ENCODE measurements at regions not wholly inside any gene's neighbourhood (a gene's known extent, or its start where the extent isn't known, plus 50 kb on each side); places are given as distances from the start of the nearest gene placed in this dataset.
"Not testable (repeated sequence)": the region's sequence is repeated elsewhere in the genome, so short reads cannot be mapped to it uniquely, and the experiment has no call there.

DNA sequence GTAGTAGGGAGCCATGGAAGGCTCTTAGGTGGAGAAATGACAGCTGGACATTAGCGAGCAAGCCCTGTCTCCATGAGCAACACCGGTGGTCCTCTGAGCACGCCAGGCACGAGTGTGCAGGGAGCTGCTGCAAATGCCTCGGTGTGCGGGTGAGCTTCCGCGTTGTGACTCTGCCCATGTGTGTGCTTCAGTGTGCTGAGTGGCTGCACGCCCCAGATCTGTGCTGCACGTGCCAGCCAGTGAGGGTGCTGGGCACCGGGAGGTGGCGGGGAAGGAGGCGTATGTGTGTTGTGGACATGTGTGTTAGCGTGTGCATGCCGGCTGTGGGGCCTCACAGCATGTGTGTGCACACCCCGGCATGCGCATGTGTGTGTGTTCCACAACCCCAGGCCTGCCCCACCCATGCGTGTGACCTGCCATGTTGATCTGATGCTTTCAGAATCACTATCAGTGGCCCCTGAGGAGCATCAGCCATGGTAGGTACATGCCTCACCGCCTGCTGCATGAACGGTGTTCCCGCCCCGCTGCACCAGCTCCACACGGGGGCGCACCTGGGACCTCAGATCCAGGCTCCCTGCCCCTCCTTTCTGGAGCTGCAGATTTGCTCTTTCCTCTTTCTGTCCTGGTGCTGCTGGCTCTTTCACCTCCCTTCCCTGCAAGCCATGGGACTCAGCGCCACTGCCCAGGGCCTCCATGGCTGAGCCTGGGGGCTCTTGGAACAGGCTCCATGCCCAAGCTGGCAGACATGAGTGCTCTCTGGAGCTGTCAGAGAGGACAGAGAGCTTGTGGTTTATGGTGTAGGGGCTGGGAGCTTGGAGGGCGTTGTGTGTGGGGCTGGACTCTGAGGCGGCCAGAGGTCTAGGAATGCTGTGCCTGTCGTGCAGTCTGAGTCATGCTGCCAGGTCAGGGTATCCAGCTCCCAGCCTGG is 169.4 kb downstream of the TBC1D2B start:
- Histone ChIP-seq H3K4me3 (no peak overlapping the region), H3K27ac (no peak overlapping the region), H3K9me3 (no peaks in the 10 kb centered on the region), H3K36me3 (no peaks in the 10 kb centered on the region), H3K4me1 (no peaks in the 10 kb centered on the region), H3K27me3 (no peaks in the 10 kb centered on the region)
- TF ChIP-seq, protein P1, sequence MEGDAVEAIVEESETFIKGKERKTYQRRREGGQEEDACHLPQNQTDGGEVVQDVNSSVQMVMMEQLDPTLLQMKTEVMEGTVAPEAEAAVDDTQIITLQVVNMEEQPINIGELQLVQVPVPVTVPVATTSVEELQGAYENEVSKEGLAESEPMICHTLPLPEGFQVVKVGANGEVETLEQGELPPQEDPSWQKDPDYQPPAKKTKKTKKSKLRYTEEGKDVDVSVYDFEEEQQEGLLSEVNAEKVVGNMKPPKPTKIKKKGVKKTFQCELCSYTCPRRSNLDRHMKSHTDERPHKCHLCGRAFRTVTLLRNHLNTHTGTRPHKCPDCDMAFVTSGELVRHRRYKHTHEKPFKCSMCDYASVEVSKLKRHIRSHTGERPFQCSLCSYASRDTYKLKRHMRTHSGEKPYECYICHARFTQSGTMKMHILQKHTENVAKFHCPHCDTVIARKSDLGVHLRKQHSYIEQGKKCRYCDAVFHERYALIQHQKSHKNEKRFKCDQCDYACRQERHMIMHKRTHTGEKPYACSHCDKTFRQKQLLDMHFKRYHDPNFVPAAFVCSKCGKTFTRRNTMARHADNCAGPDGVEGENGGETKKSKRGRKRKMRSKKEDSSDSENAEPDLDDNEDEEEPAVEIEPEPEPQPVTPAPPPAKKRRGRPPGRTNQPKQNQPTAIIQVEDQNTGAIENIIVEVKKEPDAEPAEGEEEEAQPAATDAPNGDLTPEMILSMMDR (IDR thresholded peaks at IDR 0.05) = no peak
- TF ChIP-seq POLR2A (IDR thresholded peaks at IDR 0.05) (no peak), EP300 (IDR thresholded peaks at IDR 0.05) (no peak)
- WGBS, 2 donors = 61 to 66% methylated on average over 28 of the region's 28 CpGs
- DNase-seq (ENCODE audit: low spot score in 2 of 2) = no peak

DNA sequence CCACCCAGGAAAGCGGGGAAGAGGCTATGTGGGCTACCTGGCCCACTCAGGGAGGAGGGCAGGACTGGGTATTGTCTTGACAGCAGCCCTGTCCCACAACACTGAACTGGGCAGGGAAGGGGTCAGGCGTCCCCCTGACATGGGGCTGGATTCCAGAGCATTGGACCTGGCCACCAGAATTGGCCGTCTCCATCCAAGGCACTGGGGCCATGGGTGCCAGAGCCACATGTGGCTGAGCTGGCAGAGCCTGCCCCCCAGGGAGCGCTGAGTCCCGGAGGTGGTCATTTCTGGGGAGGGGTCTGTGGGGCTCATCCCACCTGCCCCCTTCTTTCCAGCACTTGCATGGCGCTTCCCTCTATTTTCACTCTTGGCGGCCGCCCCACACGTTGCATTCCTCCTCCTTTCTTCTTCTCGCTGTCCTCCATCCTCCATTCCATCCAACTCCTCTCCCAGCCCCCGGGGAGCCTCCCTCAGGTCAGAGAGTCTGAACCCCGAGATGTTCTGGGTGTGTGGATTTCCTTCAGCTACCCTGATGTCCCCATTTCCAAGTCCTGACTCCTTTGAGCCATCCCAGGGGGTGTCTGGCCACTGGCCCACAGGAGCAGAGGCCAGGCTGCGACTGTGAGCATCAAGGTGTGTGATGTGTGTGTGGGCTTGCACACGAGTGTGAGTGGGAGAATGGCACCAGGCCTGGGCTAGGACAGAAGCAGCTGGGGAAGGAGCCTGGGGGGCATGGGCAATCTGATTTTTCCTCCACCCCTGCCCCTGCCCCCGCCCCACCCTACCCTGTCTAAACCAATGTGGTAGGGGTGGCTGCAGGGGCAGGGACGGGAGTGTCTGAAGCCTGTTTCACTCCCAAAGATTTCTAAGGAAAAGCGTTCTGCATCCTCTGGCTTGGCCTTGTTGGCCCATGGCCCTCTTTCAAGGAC is 171.2 kb downstream of the TBC1D2B start:
- not testable (repeated sequence) for H3K9me3 ChIP-seq; H3K27me3 ChIP-seq; H3K36me3 ChIP-seq; H3K27ac ChIP-seq; H3K4me1 ChIP-seq; DNase-seq (ENCODE audit: low spot score in 2 of 2); H3K4me3 ChIP-seq
- WGBS, 2 donors = 80 to 84% methylated on average over 17 of the region's 17 CpGs

- no peak for DNase-seq (ENCODE audit: low spot score in 2 of 2)
These were observed 172.1 kb downstream of the TBC1D2B start for GRCh38 chr15:77905301-77905920.

DNA sequence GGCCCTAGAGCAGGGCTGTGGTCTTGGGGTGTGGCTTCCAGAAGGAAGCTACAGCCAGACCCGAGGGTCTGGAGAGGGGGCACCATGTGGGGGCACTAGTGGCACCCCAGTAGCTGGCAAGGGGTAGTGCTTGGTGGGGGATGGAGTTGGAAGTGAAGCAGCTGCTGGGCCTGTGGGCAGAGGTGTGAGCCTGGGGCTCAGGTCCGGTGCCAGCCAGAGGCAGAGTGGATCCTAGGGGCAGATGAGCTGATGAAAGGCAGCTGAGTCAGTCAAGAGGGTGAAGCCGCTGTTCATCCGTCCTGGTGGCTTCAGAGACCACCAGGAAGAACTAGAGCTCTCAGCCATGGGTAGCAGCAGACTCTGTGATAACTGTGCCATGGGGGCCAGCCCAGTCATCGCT is 172.6 kb downstream of the TBC1D2B start:
- no peak overlapping the region for H3K27ac ChIP-seq
- WGBS, 2 donors = 76 to 79% methylated on average over 5 of the region's 5 CpGs
- H3K27me3 ChIP-seq = no peaks in the 10 kb centered on the region
- H3K4me3 ChIP-seq = no peak overlapping the region
- no peaks in the 10 kb centered on the region for H3K36me3 ChIP-seq
- DNase-seq (ENCODE audit: low spot score in 2 of 2) = no peak
- TF ChIP-seq, protein P1 (IDR thresholded peaks at IDR 0.05) = no peak
- no peak for TF ChIP-seq EP300 (IDR thresholded peaks at IDR 0.05)
- no peak for TF ChIP-seq POLR2A (IDR thresholded peaks at IDR 0.05)
- no peaks in the 10 kb centered on the region for H3K9me3 ChIP-seq
- no peaks in the 10 kb centered on the region for H3K4me1 ChIP-seq

More at GRCh38 chr15:77905301-77905920, 172.1 kb downstream of the TBC1D2B start:
- TF ChIP-seq, protein P1 (IDR thresholded peaks at IDR 0.05) = no peak
- no peak for TF ChIP-seq POLR2A (IDR thresholded peaks at IDR 0.05)
- no peak for TF ChIP-seq EP300 (IDR thresholded peaks at IDR 0.05)
- Histone ChIP-seq H3K9me3 (no peaks in the 10 kb centered on the region), H3K27ac (no peak overlapping the region), H3K27me3 (no peaks in the 10 kb centered on the region), H3K36me3 (no peaks in the 10 kb centered on the region), H3K4me1 (no peaks in the 10 kb centered on the region), H3K4me3 (no peak overlapping the region)
- WGBS, 2 donors = 81 to 87% methylated on average over 12 to 13 of the region's 13 CpGs

- no peaks in the 10 kb centered on the region for H3K9me3 ChIP-seq
- no peak for DNase-seq (ENCODE audit: low spot score in 2 of 2)
These were observed 173.1 kb downstream of the TBC1D2B start for GRCh38 chr15:77904436-77904821.

DNA sequence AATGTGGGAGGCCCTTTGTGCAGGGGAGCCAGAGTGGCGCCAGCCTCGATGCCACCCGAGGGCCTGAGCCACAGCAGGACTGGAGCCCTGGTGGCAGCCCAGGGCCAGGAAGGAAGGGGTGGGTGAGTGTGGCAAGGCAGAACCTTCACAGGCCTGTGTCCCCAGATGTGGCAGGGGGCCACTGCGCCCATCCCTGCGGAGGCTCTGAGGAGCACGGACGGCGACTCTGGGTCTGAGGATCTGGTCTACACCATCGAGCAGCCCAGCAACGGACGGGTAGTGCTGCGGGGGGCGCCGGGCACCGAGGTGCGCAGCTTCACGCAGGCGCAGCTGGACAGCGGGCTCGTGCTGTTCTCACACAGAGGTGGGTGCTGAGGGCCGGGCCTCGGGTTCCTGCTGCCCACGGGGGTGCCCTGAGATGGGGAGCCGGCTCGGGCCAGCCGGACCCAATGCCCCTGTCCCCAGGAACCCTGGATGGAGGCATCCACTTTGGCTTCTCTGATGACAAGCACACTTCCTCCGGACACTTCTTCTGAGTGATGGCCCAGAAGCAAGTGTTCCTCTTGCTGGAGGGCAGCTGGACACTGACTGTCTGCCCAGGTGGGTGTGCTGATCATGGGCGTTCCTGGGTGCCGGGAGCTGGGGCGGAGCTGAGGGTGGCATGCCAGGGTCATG is 173.6 kb downstream of the TBC1D2B start:
- not testable (repeated sequence) for DNase-seq (ENCODE audit: low spot score in 2 of 2); H3K27me3 ChIP-seq; H3K4me1 ChIP-seq; H3K4me3 ChIP-seq; H3K36me3 ChIP-seq; H3K9me3 ChIP-seq; H3K27ac ChIP-seq
- 92 to 93% methylated on average over 27 to 29 of the region's 30 CpGs for WGBS, 2 donors

More at GRCh38 chr15:77904436-77904821, 173.1 kb downstream of the TBC1D2B start:
- no peak overlapping the region for H3K27ac ChIP-seq
- H3K27me3 ChIP-seq = no peaks in the 10 kb centered on the region
- H3K36me3 ChIP-seq = no peaks in the 10 kb centered on the region
- WGBS, 2 donors = 82 to 91% methylated on average over 4 of the region's 5 CpGs
- TF ChIP-seq POLR2A (IDR thresholded peaks at IDR 0.05) (no peak), EP300 (IDR thresholded peaks at IDR 0.05) (no peak)
- TF ChIP-seq, protein P1 (IDR thresholded peaks at IDR 0.05) = no peak
- no peaks in the 10 kb centered on the region for H3K4me1 ChIP-seq
- no peak overlapping the region for H3K4me3 ChIP-seq

Data from tibial nerve (tissue), 4 donors.